ENCODE measurements at regions not wholly inside any gene's neighbourhood (a gene's known extent, or its start where the extent isn't known, plus 50 kb on each side); places are given as distances from the start of the nearest gene placed in this dataset.

GRCh38 chr5:82931110-82931509, 146.1 kb downstream of the TMEM167A start:
- no peak for DNase-seq
- Histone ChIP-seq H3K4me3 (no peak overlapping the region), H3K36me3 (no peaks in the 10 kb centered on the region), H3K27ac (no peak overlapping the region), H3K27me3 (no peaks in the 10 kb centered on the region), H3K4me1 (no peaks in the 10 kb centered on the region), H3K9me3 (no peaks in the 10 kb centered on the region)
- TF ChIP-seq EP300 (IDR thresholded peaks at IDR 0.05) (no peak), CTCF (IDR thresholded peaks at IDR 0.05) (no peak), POLR2A (IDR thresholded peaks at IDR 0.05) (no peak), POLR2AphosphoS5 (IDR thresholded peaks at IDR 0.05) (no peak)
- peak in 1 of 2 donors; percentile 54 for ATAC-seq (ENCODE audit: low FRiP score in 2 of 2)
- WGBS, 2 donors, result 50 to 66% methylated on average over 3 of the region's 3 CpGs

- Histone ChIP-seq H3K36me3 (no peaks in the 10 kb centered on the region), H3K27me3 (no peaks in the 10 kb centered on the region), H3K4me1 (peaks cover 0 to 9% (median 2%) of the 10 kb centered on the region in 4 donors), H3K27ac (no peak overlapping the region), H3K4me3 (no peak overlapping the region), H3K9me3 (no peaks in the 10 kb centered on the region)
- WGBS, 2 donors, result 38 to 47% methylated on average over 3 of the region's 3 CpGs
- DNase-seq (no peak), ATAC-seq (ENCODE audit: low FRiP score in 2 of 2) (no peak)
- TF ChIP-seq POLR2A (IDR thresholded peaks at IDR 0.05) (no peak), CTCF (IDR thresholded peaks at IDR 0.05) (no peak), POLR2AphosphoS5 (IDR thresholded peaks at IDR 0.05) (no peak), EP300 (IDR thresholded peaks at IDR 0.05) (no peak)
These were observed 152.2 kb downstream of the TMEM167A start for GRCh38 chr5:82925061-82925411.

GRCh38 chr5:82924226-82925060, 152.8 kb downstream of the TMEM167A start:
- WGBS, 2 donors, result 43 to 49% methylated on average over 5 of the region's 5 CpGs
- no peak for ATAC-seq (ENCODE audit: low FRiP score in 2 of 2)
- no peaks in the 10 kb centered on the region for H3K9me3 ChIP-seq

GRCh38 chr5:82922086-82922734, 155.0 kb downstream of the TMEM167A start:
- Histone ChIP-seq H3K27ac (no peak overlapping the region), H3K27me3 (no peaks in the 10 kb centered on the region), H3K4me3 (no peak overlapping the region), H3K9me3 (no peaks in the 10 kb centered on the region), H3K4me1 (peaks cover 0 to 9% (median 2%) of the 10 kb centered on the region in 4 donors), H3K36me3 (no peaks in the 10 kb centered on the region)
- WGBS, 2 donors, result 78 to 83% methylated on average over 10 of the region's 10 CpGs
- ATAC-seq (ENCODE audit: low FRiP score in 2 of 2) (peak in 1 of 2 donors; percentile 61), DNase-seq (no peak)
- no peak for TF ChIP-seq POLR2AphosphoS5 (IDR thresholded peaks at IDR 0.05)
- no peak for TF ChIP-seq EP300 (IDR thresholded peaks at IDR 0.05)
- TF ChIP-seq POLR2A (IDR thresholded peaks at IDR 0.05), result no peak
- TF ChIP-seq CTCF (IDR thresholded peaks at IDR 0.05), result no peak

More at GRCh38 chr5:82924226-82925060, 152.8 kb downstream of the TMEM167A start:
- H3K4me3 ChIP-seq, result no peak overlapping the region
- H3K4me1 ChIP-seq, result peaks cover 0 to 9% (median 2%) of the 10 kb centered on the region in 4 donors
- no peak for DNase-seq
- no peaks in the 10 kb centered on the region for H3K27me3 ChIP-seq
- TF ChIP-seq POLR2AphosphoS5 (IDR thresholded peaks at IDR 0.05) (no peak), POLR2A (IDR thresholded peaks at IDR 0.05) (no peak), CTCF (IDR thresholded peaks at IDR 0.05) (no peak), EP300 (IDR thresholded peaks at IDR 0.05) (no peak)
- no peaks in the 10 kb centered on the region for H3K36me3 ChIP-seq
- H3K27ac ChIP-seq, result no peak overlapping the region

All from upper lobe of left lung (tissue), 6 donors.